Sigmoid colon (tissue), 6 donors: ENCODE measurements at regions not wholly inside any gene's neighbourhood (a gene's known extent, or its start where the extent isn't known, plus 50 kb on each side); places are given as distances from the start of the nearest gene placed in this dataset.

Experiments used
- DNase-seq: peaks from one replicate; pipeline ENCODE4 v3.0.0-alpha.2; 2019
- H3K27ac ChIP-seq, 4 donors: fragments of 200-600 bp; sonication (generic); one replicate each; pipeline ENCODE4 v1.5.1; 2016 to 2019; ENCODE audit warnings: mild to moderate bottlenecking in 1 of 4
- H3K27me3 ChIP-seq, 3 donors: fragments of 200-600 bp; sonication (generic); one replicate each; pipeline ENCODE4 v1.5.1; 2019; ENCODE audit warnings: mild to moderate bottlenecking in 1 of 3
- H3K36me3 ChIP-seq, 4 donors: fragments of 200-600 bp; sonication (generic); one replicate each; pipeline ENCODE4 v1.5.1; 2016 to 2019
- H3K4me1 ChIP-seq, 4 donors: fragments of 200-600 bp; sonication (generic); one replicate each; pipeline ENCODE4 v1.5.1; 2017 to 2019
- H3K4me3 ChIP-seq, 4 donors: fragments of 200-600 bp; sonication (generic); one replicate each; pipeline ENCODE4 v1.5.1; 2017 to 2019; ENCODE audit warnings: mild to moderate bottlenecking in 2 of 4, moderate library complexity in 1 of 4
- H3K9me3 ChIP-seq, 4 donors: fragments of 200-600 bp in 3 of 4; sonication (generic) in 3 of 4; one replicate each; pipeline versions ENCODE4 v1.5.1 to v1.6.1; 2013 to 2019
- CTCF ChIP-seq, 4 experiments: fragments of 450-650 bp in 3 of 4; fragments of 200-600 bp in 1 of 4; IDR thresholded peaks; one replicate each; pipeline ENCODE4 v1.5.1; 2016 to 2019; ENCODE audit warnings: antibody characterized with exemption in 4 of 4, mild to moderate bottlenecking in 3 of 4, moderate library complexity in 2 of 4
- EP300 ChIP-seq, 4 donors: sonication (generic); formaldehyde crosslinking; IDR thresholded peaks; one replicate each; pipeline ENCODE4 v1.6.1; 2017; ENCODE audit warnings: antibody characterized with exemption in 4 of 4
- POLR2A ChIP-seq, 2 donors: fragments of 450-650 bp; IDR thresholded peaks; one replicate each; pipeline ENCODE4 v1.6.1; 2016; ENCODE audit warnings: antibody characterized with exemption in 2 of 2, mild to moderate bottlenecking in 2 of 2, moderate library complexity in 2 of 2
- POLR2AphosphoS5 ChIP-seq, 4 donors: sonication (generic); formaldehyde crosslinking; IDR thresholded peaks; one replicate each; pipeline ENCODE4 v1.6.1; 2017; ENCODE audit warnings: antibody characterized with exemption in 4 of 4
- WGBS, 2 donors: extraction: QIAGEN DNeasy Blood & Tissue Kit; methylation state at CpG; one replicate each; pipeline ENCODE4 v1.1.7; 2013; 5-methylcytosine and 5-hydroxymethylcytosine counted together
- intact Hi-C: fragments of 100-400 bp; cut with DNase I; formaldehyde crosslinking; loops from one replicate; pipeline ENCODE4 v1.15.1; 2023
- donor health status: healthy with polysubstance abuse.
- donor health status: healthy.

- Histone ChIP-seq H3K4me3 (no peak overlapping the region), H3K27me3 (no peaks in the 10 kb centered on the region), H3K9me3 (no peaks in the 10 kb centered on the region), H3K4me1 (peaks cover 0 to 47% (median 34%) of the 10 kb centered on the region in 4 donors), H3K27ac (no peak overlapping the region), H3K36me3 (no peaks in the 10 kb centered on the region)
- DNase-seq = no peak
- 92 to 96% methylated on average over 6 of the region's 6 CpGs for WGBS, 2 donors
- TF ChIP-seq CTCF (IDR thresholded peaks at IDR 0.05) = no peak
- no peak for TF ChIP-seq POLR2A (IDR thresholded peaks at IDR 0.05)
- TF ChIP-seq EP300 (IDR thresholded peaks at IDR 0.05) = no peak
- no peak for TF ChIP-seq POLR2AphosphoS5 (IDR thresholded peaks at IDR 0.05)
- intact Hi-C loops = no loop called here
Measured at GRCh38 chr15:70290708-70291107, 193.0 kb upstream of the TLE3 start.

DNA sequence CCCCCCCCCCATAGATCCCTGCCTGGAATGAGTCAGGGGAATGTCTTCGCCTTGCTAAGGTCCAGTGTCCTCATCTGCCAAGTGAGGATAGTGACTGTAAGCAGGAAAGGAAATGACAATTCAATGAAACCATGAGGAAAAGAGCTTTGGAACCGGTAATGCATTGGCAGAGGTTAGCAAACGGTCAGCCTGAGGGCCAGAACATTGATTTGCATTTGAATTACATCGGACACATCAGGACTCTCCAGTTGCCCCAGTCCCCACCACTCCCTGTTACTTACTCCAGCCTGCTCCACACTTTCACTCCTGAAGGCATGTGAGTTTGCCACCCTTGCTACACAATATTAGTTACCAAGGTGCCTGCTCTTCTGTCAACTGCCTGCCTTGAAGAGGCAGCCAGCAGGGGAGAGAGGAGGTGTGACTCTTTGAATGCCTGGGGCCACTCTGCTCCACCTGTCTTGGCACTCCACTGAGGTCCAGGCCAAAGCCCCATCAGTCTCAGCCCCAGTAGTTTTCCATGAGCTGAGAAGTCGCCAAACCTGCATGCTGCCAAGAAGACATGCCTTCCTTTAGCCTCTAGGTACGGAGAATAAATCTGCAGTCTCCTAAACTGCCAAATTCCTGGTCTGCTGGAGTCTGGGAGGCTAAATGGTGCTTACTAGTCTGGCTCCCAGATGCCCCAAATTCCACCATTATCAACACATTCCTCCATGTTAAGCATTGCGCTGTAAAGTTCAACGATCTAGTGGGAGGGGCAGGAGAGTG lies 191.7 kb upstream of the TLE3 start:
- no peaks in the 10 kb centered on the region for H3K27me3 ChIP-seq
- no peak overlapping the region for H3K4me3 ChIP-seq
- no peaks in the 10 kb centered on the region for H3K36me3 ChIP-seq
- intact Hi-C loops = no loop called here
- peak overlapping the region in 3 of 4 donors; percentile 41 to 69 (median 53) for H3K27ac ChIP-seq
- 72 to 73% methylated on average over 8 of the region's 8 CpGs for WGBS, 2 donors
- H3K9me3 ChIP-seq = no peaks in the 10 kb centered on the region
- peak; percentile 77 for DNase-seq
- peak in 1 of 4 donors; percentile 14 for TF ChIP-seq POLR2AphosphoS5 (IDR thresholded peaks at IDR 0.05)
- no peak for TF ChIP-seq CTCF (IDR thresholded peaks at IDR 0.05)
- peaks cover 0 to 49% (median 37%) of the 10 kb centered on the region in 4 donors for H3K4me1 ChIP-seq

GRCh38 chr15:70286113-70286806 lies 188.5 kb upstream of the TLE3 start:
- DNase-seq = no peak
- Histone ChIP-seq H3K9me3 (no peaks in the 10 kb centered on the region), H3K4me1 (peaks cover 0 to 45% (median 28%) of the 10 kb centered on the region in 4 donors), H3K4me3 (no peak overlapping the region), H3K36me3 (no peaks in the 10 kb centered on the region), H3K27ac (peak overlapping the region in 2 of 4 donors; percentile 28 to 59), H3K27me3 (no peaks in the 10 kb centered on the region)
- intact Hi-C loops = no loop called here
- 83 to 89% methylated on average over 5 of the region's 5 CpGs for WGBS, 2 donors
- no peak for TF ChIP-seq POLR2AphosphoS5 (IDR thresholded peaks at IDR 0.05)

GRCh38 chr15:70284438-70285214 lies 186.9 kb upstream of the TLE3 start:
- 88 to 90% methylated on average over 9 of the region's 9 CpGs for WGBS, 2 donors
- Histone ChIP-seq H3K4me3 (no peak overlapping the region), H3K4me1 (peaks cover 0 to 31% (median 18%) of the 10 kb centered on the region in 4 donors), H3K27ac (no peak overlapping the region), H3K27me3 (no peaks in the 10 kb centered on the region), H3K36me3 (no peaks in the 10 kb centered on the region), H3K9me3 (no peaks in the 10 kb centered on the region)
- intact Hi-C loops = no loop called here
- TF ChIP-seq POLR2AphosphoS5 (IDR thresholded peaks at IDR 0.05) (no peak), CTCF (IDR thresholded peaks at IDR 0.05) (no peak)
- DNase-seq = no peak

GRCh38 chr15:70283511-70283910 lies 185.8 kb upstream of the TLE3 start:
- Histone ChIP-seq H3K4me3 (no peak overlapping the region), H3K9me3 (no peaks in the 10 kb centered on the region), H3K36me3 (no peaks in the 10 kb centered on the region), H3K4me1 (peaks cover 0 to 21% (median 13%) of the 10 kb centered on the region in 4 donors), H3K27me3 (no peaks in the 10 kb centered on the region), H3K27ac (no peak overlapping the region)
- no peak for TF ChIP-seq POLR2AphosphoS5 (IDR thresholded peaks at IDR 0.05)
- TF ChIP-seq POLR2A (IDR thresholded peaks at IDR 0.05) = no peak
- TF ChIP-seq EP300 (IDR thresholded peaks at IDR 0.05) = no peak
- TF ChIP-seq CTCF (IDR thresholded peaks at IDR 0.05) = no peak
- WGBS, 2 donors = 42 to 99% methylated on average over 1 of the region's 1 CpG
- DNase-seq = no peak
- intact Hi-C loops = no loop called here
